C4-2B (cell line): ENCODE measurements at regions not wholly inside any gene's neighbourhood (a gene's known extent, or its start where the extent isn't known, plus 50 kb on each side); places are given as distances from the start of the nearest gene placed in this dataset.

Experiments
- CTCF ChIP-seq: fragments of 450-650 bp; conservative IDR thresholded peaks from 2 replicates; pipeline ENCODE4 v1.5.1; 2017; ENCODE audit warnings: mild to moderate bottlenecking
- ZFX ChIP-seq: fragments of 450-650 bp; IDR thresholded peaks from 2 replicates; pipeline ENCODE4 v1.6.1; 2017

- TF ChIP-seq CTCF (no peak), ZFX (no peak)
These were observed 64.2 kb upstream of the FNDC3B start for GRCh38 chr3:171974986-171975837.
